ENCODE measurements at regions not wholly inside any gene's neighbourhood (a gene's known extent, or its start where the extent isn't known, plus 50 kb on each side); places are given as distances from the start of the nearest gene placed in this dataset.
"Not testable (repeated sequence)": the region's sequence is repeated elsewhere in the genome, so short reads cannot be mapped to it uniquely, and the experiment has no call there.

DNA sequence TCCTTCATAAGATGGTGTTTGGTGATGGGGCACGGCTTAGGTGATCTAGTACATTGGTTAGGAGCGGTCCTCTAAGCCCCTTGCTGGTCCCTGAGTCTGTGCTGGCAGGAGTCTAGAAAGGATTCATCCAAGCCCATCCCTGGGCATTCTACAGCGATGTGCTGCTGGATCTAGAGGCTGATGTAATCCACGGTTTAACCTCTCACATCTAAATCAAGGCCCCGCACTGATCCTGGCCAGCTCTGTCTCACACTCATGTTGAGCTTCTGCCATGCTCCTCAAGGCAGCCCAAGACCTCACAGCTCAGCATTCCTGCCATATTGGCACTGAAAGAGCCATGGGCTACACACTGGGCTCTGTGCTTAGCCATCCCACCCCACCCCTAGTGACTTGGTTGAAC lies 664.8 kb downstream of the STK39 start:
- Histone ChIP-seq H3K4me3 (no peak overlapping the region), H3K4me1 (no peaks in the 10 kb centered on the region), H3K9me3 (no peaks in the 10 kb centered on the region), H3K27ac (no peak overlapping the region), H3K36me3 (no peaks in the 10 kb centered on the region), H3K27me3 (no peaks in the 10 kb centered on the region)
- TF ChIP-seq POLR2A (IDR thresholded peaks at IDR 0.05) (no peak), CTCF (IDR thresholded peaks at IDR 0.05) (no peak)
- DNase-seq = no peak

GRCh38 chr2:167581961-167582574 lies 665.3 kb downstream of the STK39 start:
- no peak for TF ChIP-seq POLR2A (IDR thresholded peaks at IDR 0.05)
- Histone ChIP-seq H3K27ac (no peak overlapping the region), H3K4me3 (no peak overlapping the region)

GRCh38 chr2:167579826-167580225 lies 667.6 kb downstream of the STK39 start:
- DNase-seq = no peak
- Histone ChIP-seq H3K27me3 (no peaks in the 10 kb centered on the region), H3K27ac (no peak overlapping the region), H3K4me1 (no peaks in the 10 kb centered on the region), H3K4me3 (no peak overlapping the region), H3K9me3 (no peaks in the 10 kb centered on the region), H3K36me3 (no peaks in the 10 kb centered on the region)
- TF ChIP-seq POLR2A (IDR thresholded peaks at IDR 0.05) = no peak
- no peak for TF ChIP-seq CTCF (IDR thresholded peaks at IDR 0.05)

More at GRCh38 chr2:167581961-167582574, 665.3 kb downstream of the STK39 start:
- H3K9me3 ChIP-seq = no peaks in the 10 kb centered on the region
- H3K27me3 ChIP-seq = no peaks in the 10 kb centered on the region
- H3K36me3 ChIP-seq = no peaks in the 10 kb centered on the region
- no peaks in the 10 kb centered on the region for H3K4me1 ChIP-seq
- DNase-seq = no peak

- Histone ChIP-seq H3K36me3 (no peaks in the 10 kb centered on the region), H3K27ac (no peak overlapping the region), H3K4me3 (no peak overlapping the region), H3K9me3 (no peaks in the 10 kb centered on the region), H3K27me3 (no peaks in the 10 kb centered on the region), H3K4me1 (no peaks in the 10 kb centered on the region)
- no peak for DNase-seq
- TF ChIP-seq CTCF (IDR thresholded peaks at IDR 0.05) (no peak), POLR2A (IDR thresholded peaks at IDR 0.05) (no peak)
Measured at GRCh38 chr2:167575276-167575675, 672.1 kb downstream of the STK39 start.

DNA sequence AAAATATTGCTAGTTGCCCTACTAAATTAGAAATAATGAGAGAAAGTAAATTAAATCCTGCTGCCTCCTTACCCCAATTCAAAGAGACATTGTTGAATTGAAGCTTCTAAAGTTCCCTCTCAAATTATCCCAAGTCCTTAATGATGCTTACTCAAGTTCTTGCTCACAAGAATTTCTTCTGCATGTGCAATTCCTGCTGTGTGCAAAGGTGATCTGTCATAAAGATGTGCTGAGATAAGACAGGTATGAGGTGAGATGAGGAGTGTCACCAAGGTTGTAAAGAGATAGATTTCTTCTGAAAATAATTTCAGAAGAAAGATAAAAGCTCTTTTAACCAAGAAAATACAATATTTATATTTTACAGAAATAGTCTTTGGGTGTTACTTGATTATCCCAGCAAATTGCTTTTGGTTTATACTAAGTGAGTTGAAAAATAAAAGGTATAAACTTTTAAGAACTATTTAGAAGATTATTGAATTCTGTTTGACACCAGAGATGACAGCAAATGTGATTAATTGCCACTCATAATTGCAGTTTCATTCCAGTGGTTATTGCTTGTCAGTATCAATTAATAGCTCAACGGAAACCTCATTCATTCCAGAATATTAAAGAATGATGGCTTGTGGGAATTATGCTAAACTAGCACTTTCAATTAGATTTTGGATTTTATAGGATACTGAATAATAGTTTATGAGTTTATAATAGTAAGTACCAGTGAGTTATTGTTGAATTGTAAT lies 674.3 kb downstream of the STK39 start:
- TF ChIP-seq CTCF (IDR thresholded peaks at IDR 0.05) = no peak
- TF ChIP-seq POLR2A (IDR thresholded peaks at IDR 0.05) = no peak

DNA sequence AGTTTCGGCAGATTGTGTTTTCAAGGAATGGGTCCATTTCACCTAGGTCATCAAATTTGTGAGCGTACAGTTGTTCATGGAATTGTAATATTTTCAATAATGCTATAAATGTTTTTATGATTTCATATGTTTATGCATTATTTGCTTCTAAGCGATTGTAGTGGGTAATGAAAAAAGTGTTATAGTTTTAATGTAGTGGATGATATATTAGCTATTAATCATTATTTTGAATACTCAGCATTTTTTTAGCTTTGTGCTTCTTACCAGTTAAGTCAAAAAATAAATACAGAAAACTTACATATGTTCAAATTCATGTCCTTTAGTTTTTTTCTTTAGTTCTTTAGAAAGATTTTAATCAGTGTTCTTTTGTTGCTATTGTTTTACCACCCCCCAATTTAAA lies 677.0 kb downstream of the STK39 start:
- no peak for DNase-seq
- Histone ChIP-seq H3K9me3 (no peaks in the 10 kb centered on the region), H3K4me1 (no peaks in the 10 kb centered on the region), H3K36me3 (no peaks in the 10 kb centered on the region), H3K27me3 (no peaks in the 10 kb centered on the region), H3K4me3 (no peak overlapping the region), H3K27ac (no peak overlapping the region)
- TF ChIP-seq CTCF (IDR thresholded peaks at IDR 0.05) = no peak
- TF ChIP-seq POLR2A (IDR thresholded peaks at IDR 0.05) = no peak

More for the DNA sequence above, 674.3 kb downstream of the STK39 start:
- Histone ChIP-seq H3K4me1 (no peaks in the 10 kb centered on the region), H3K4me3 (no peak overlapping the region), H3K27me3 (no peaks in the 10 kb centered on the region), H3K9me3 (no peaks in the 10 kb centered on the region), H3K36me3 (no peaks in the 10 kb centered on the region), H3K27ac (no peak overlapping the region)
- peak in 1 of 3 donors; percentile 49 for DNase-seq

DNA sequence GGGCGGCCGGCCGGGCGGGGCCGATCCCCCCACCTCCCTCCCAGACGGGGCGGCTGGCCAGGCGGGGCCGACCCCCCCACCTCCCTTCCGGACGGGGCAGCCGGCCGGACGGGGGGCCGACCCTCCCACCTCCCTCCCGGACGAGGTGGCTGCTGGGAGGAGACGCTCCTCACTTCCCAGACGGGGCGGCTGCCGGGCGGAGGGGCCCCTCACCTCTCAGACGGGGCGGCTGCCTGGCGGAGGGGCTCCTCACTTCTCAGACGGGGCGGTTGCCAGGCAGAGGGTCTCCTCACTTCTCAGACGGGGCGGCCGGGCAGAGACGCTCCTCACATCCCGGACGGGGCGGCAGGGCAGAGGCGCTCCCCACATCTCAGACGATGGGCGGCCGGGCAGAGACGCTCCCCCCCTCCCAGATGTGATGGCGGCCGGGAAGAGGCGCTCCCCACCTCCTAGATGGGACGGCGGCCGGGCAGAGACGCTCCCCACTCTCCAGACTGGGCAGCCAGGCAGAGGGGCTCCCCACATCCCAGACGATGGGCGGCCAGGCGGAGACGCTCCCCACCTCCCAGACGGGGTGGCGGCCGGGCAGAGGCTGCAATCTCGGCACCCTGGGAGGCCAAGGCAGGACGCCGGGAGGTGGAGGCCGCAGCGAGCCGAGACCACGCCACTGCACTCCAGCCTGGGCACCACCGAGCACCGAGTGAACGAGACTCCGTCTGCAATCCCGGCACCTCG lies 675.8 kb downstream of the XIRP2 start:
- H3K27ac ChIP-seq, H3K27me3 ChIP-seq, H3K36me3 ChIP-seq, H3K4me3 ChIP-seq, H3K9me3 ChIP-seq, H3K4me1 ChIP-seq, DNase-seq: not testable (repeated sequence)

DNA sequence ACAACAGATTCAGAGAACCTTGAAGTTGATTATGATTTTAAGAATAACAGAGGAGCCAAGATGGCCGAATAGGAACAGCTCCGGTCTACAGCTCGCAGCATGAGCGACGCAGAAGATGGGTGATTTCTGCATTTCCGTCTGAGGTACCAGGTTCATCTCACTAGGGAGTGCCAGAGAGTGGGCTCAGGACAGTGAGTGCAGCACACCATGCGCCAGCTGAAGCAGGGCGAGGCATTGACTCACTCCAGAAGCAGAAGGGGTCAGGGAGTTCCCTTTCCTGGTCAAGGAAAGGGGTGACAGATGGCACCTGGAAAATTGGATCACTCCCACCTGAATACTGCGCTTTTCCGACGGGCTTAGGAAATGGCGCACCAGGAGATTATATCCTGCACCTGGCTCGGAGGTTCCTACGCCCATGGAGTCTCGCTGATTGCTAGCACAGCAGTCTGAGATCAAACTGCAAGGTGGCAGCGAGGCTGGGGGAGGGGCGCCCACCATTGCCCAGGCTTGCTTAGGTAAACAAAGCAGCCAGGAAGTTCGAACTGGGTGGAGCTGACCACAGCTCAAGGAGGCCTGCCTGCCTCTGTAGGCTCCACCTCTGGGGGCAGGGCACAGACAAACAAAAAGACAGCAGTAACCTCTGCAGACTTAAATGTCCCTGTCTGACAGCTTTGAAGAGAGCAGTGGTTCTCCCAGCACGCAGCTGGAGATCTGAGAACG lies 670.2 kb downstream of the XIRP2 start:
- DNase-seq, H3K4me3 ChIP-seq, H3K27me3 ChIP-seq, H3K36me3 ChIP-seq, H3K9me3 ChIP-seq, H3K27ac ChIP-seq, H3K4me1 ChIP-seq: not testable (repeated sequence)
